ENCODE measurements at regions not wholly inside any gene's neighbourhood (a gene's known extent, or its start where the extent isn't known, plus 50 kb on each side); places are given as distances from the start of the nearest gene placed in this dataset.
"Not testable (repeated sequence)": the region's sequence is repeated elsewhere in the genome, so short reads cannot be mapped to it uniquely, and the experiment has no call there.

- not testable (repeated sequence) for TF ChIP-seq EZH2 (IDR thresholded peaks at IDR 0.05); POLR2AphosphoS5 (IDR thresholded peaks at IDR 0.05; ENCODE audit: borderline replicate concordance, low read depth, low read length)
Observed at GRCh38 chr4:29378237-29378636, 1341.9 kb upstream of the PCDH7 start.
